A673 (cell line): ENCODE measurements at regions not wholly inside any gene's neighbourhood (a gene's known extent, or its start where the extent isn't known, plus 50 kb on each side); places are given as distances from the start of the nearest gene placed in this dataset.

Experiments used
- CTCF ChIP-seq: fragments of 300-800, 200-600 bp; sonication (generic); conservative IDR thresholded peaks from 2 replicates; pipeline ENCODE4 v1.5.1; 2017; ENCODE audit warnings: low read depth, mild to moderate bottlenecking, antibody characterized with exemption, low read length, moderate library complexity, mixed read lengths
- EZH2 ChIP-seq: fragments of 200-600 bp; sonication (generic); IDR thresholded peaks from 2 replicates; pipeline ENCODE4 v1.6.1; 2017; ENCODE audit warnings: borderline replicate concordance, low read depth, mild to moderate bottlenecking, mixed read lengths, antibody characterized with exemption, low read length; ENCODE audit not compliant: poor library complexity, severe bottlenecking

- TF ChIP-seq CTCF (no peak), EZH2 (no peak)
Measured at GRCh38 chr2:117027646-117028045, 786.8 kb upstream of the DDX18 start.
